HG03196 (cell line): ENCODE measurements at regions not wholly inside any gene's neighbourhood (a gene's known extent, or its start where the extent isn't known, plus 50 kb on each side); places are given as distances from the start of the nearest gene placed in this dataset.
"Not testable (repeated sequence)": the region's sequence is repeated elsewhere in the genome, so short reads cannot be mapped to it uniquely, and the experiment has no call there.

Source experiments
- ATAC-seq: cut with Tn5 transposase; IDR thresholded peaks from one replicate; pipeline ENCODE4 v1.9.1; 2021; ENCODE audit not compliant: unreplicated experiment

DNA sequence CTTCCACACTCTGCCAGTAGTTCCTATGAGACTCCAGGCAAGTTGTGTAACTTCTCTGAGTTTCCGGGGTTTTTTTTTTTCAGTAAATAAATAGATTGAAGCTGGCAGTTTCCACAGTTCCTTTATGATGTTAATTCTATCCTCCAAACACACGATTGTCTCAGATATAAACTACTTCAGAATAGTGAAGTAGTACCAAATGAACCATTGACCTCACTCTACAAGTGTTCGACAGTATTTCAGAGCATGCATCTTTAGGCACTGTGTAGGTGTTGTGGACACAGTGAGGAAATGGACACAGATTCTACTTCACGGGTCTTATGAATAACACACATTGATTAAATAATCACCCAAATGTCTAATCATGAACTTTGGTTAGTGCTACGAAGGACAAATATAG lies 136.1 kb upstream of the IGSF10 start:
- no peak for ATAC-seq

GRCh38 chr3:151593928-151594327 lies 133.1 kb upstream of the IGSF10 start:
- no peak for ATAC-seq

GRCh38 chr3:151592287-151592686 lies 131.4 kb upstream of the IGSF10 start:
- no peak for ATAC-seq

DNA sequence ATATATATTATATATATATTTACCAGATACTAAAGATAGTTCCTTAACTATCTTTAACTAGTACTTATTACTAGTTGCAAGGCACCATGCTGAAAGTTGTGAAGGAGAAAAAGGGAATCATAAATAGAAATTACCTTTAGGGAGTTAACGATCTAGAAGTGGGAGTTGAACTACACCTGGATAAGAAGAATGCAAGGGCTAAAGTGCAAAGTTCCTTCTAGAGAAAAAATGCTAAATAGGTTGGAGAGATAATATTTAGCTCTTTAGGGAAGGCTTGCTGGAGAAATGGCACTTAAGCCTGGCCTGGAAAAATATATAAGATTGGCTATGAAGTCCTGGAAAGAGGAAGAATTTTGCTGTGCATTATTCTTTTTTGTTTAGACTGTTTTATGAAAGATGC lies 130.6 kb upstream of the IGSF10 start:
- ATAC-seq, result no peak

- no peak for ATAC-seq
These were observed 128.4 kb upstream of the IGSF10 start for GRCh38 chr3:151589311-151589710.

DNA sequence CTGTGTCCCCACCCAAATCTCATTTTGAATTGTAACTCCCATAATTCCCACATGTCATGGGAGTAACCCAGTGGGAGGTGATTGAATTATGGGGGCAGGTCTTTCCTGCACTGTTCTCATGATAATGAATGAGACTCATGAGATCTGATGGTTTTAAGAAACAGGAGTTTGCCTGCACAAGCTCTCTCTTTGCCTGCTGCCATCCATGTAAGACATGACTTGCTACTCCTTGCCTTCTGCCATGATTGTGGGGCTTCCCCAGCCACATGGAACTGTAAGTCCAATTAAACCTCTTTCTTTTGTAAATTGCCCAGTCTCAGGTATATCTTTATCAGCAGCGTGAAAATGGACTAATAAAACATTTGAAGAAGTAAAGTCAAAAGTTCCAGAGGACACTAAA lies 126.8 kb upstream of the IGSF10 start:
- ATAC-seq, result not testable (repeated sequence)

DNA sequence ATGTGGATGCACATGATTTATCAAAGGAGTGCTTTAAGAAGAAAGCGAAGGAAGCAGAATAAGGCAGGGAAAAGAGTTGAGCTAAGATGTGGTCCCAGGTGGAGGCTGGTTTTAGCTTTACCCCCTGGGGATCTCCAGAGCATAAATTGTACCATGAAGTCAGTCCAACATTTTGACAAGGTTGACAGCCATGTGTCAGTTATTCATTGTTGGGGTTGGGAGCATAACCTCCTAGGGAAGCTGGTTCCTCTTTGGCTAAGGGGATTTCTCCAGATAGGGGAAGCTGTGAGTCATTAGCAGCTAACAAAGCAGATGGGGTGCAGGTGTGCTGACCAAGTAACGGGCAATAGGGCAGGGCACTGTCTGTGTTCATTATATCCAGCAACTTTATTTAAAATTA lies 123.7 kb upstream of the IGSF10 start:
- ATAC-seq, result peak; percentile 66

DNA sequence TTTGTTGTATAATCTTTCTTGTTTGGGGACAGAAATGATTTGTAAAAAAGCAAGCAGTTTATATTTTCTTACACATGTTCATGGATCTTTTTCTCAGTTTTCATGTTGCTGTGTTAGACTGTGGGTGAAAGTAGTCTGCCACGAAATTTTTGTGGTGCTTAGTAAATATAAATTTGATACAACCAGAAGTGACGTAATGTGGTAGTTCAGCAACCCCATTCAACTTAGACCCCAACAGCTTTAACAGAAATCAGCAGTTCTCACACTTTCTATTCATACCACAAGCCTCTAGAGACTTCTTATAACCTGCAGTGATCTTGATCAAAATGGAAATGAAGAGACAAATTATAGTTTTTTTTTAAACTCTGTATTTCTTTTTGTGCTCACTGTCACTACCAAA lies 120.2 kb upstream of the IGSF10 start:
- ATAC-seq, result no peak

DNA sequence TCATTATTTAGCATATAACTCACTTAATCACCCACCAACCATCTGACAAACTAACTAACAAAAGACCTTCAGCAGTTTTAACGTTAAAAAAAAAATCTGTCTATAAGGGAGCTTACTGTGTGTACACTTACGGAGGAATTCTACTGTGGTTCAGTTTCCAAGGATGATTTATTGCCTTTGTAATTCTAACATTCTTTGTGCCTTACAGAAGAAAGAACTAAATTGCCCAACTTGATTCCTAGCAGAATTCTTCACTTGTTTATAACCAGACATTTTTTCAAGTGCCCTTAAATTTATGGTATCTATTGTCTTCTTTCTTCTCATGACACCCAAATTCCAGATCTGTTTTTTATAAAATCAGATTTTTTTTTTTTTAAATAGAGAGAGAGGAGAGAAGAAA lies 119.7 kb upstream of the IGSF10 start:
- ATAC-seq, result no peak

GRCh38 chr3:151579571-151580270 lies 118.9 kb upstream of the IGSF10 start:
- no peak for ATAC-seq

DNA sequence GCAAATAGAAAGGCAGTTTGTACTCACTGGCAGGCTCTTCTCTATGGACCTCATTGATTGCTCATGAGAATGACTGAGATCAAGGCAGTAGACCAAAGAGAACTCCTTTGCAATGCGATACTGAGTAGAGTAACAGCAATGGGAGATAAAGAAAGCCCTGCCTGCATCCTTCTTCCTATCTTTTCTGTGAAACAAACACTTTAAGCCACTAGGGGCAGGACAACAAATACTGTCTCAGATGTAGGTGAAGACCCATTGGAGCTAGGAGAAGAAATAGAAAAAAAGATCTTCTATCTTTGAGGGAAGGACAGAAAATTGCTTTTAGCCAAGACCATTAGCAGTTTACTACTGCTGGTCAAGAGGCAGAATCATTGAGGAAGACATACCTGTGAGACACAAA lies 117.6 kb upstream of the IGSF10 start:
- no peak for ATAC-seq

DNA sequence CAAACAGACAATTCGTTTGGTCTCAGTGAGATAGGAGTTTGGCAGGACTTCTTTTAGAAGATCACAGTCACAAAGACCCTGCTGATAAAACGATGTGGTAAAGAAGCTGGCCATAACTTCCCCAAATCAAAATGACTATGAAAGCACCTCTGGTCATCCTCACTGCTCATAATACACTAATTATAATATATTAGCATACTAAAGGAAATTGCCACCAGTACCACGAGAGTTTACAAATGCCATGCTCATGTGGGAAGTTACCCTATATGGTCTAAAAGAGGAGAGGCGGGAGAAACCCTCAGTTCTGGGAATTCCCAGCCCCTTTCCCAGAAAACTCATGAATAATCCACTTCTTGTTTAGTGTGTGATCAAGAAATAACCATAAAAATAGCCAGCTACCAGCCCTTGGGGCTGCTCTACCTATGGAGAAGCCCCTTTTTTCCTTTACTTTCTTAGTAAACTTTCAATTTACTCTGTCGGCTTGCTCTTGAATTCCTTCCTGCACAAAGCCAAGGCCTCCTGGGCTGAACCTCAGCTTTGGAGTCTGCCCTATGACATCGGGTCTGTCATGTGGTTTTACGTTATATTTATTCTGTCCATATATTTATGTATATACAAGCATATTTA lies 115.8 kb upstream of the IGSF10 start:
- no peak for ATAC-seq

- ATAC-seq, result no peak
These were observed 107.3 kb upstream of the IGSF10 start for GRCh38 chr3:151568184-151568583.

DNA sequence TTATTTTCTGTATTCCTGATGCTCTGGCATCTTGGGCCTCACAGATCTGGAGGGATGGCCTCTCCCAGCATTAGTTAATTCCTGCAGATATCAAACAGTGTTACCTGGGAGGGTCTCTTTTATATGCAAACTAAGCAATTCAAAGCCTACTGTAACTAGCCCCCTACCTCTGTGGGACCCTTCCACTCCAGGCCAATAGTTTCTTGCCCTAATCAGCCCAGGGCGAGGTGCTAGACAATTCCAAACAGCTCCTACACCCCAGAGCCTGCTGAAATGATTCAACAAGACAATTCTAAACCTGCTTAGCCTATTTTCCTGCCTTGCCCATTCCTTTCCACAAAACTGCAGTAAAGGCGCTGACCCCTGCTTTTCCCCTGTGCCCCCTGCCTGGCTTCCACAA lies 106.6 kb upstream of the IGSF10 start:
- no peak for ATAC-seq

DNA sequence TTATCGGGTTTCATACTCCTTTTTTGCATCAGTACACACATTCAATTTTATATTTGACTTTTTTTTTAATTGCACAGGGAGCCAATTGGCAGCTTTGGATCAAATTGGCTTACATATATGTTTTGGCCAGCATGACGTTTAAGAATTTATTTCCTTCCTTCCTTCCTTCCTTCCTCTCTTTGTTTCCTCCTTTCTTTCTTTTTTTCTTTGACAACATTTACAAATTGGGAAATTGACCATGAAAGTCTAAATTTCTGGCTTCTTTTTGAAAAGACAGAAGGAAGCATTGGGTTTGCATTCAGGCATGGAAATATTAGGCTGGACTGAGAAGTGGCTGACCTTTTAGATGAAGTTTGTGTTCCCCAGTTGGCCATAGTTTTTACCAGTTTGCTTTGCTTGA lies 103.4 kb upstream of the IGSF10 start:
- no peak for ATAC-seq

DNA sequence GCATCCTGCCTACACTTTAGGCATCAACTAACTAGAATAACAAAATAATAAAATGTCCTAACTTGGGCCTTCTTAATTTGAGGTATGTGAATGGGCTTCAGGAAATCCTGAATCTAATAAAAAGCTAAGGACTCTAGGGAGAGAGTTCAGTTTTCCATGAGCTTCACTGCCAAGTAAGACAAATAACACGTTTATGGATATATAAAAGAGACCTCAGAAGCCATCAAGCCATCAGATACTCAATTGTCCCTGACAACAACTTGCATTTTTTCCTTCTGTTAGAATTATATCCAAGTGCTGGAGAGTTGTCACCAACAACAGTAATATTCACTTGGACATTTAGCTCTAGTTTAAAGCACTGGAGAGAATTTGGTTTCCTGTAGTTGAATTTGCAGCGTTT lies 102.4 kb upstream of the IGSF10 start:
- ATAC-seq, result no peak

- ATAC-seq, result no peak
These were observed 102.0 kb upstream of the IGSF10 start for GRCh38 chr3:151562891-151563290.

DNA sequence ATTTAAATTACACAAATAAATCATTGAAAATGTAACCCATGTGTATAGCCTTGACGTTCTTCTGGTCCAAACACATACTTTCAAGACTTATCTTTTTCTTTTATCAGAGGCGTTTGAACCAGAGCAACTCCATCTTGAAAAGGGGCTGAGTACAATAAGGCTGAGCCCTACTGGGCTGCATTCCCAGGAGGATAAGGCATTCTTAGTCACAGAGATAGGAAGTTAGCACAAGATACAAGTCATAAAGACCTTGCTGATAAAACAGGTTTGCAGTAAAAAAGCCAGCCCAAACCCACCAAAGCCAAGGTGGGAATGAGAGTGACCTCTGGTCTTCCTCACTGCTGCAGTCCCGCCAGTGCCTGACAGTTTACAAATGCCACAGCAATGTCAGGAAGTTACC lies 101.0 kb upstream of the IGSF10 start:
- no peak for ATAC-seq

DNA sequence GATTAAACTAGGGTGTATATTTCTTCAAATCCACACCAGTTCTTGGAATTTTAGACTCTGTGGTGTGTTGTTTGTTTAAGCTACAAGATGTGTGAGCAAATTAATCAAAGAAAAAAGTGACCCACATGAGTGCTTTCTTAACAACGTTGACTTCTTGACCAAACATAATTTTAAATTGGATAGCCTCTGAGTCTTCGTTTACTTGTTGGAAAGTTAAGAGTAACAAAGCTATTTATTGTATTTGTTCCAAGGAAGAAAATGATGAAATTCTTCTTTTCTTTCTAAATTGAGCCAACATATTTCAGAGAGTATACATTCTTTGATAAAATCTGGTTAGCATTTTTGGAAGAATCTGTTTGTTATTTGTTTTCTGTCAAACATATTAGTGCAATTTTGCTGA lies 99.9 kb upstream of the IGSF10 start:
- ATAC-seq, result no peak

GRCh38 chr3:151559736-151560135 lies 98.9 kb upstream of the IGSF10 start:
- ATAC-seq, result no peak

- ATAC-seq, result no peak
These were observed 97.8 kb upstream of the IGSF10 start for GRCh38 chr3:151558661-151559060.

GRCh38 chr3:151557068-151557840 lies 96.4 kb upstream of the IGSF10 start:
- ATAC-seq, result no peak
